ENCODE measurements at regions not wholly inside any gene's neighbourhood (a gene's known extent, or its start where the extent isn't known, plus 50 kb on each side); places are given as distances from the start of the nearest gene placed in this dataset.

DNA sequence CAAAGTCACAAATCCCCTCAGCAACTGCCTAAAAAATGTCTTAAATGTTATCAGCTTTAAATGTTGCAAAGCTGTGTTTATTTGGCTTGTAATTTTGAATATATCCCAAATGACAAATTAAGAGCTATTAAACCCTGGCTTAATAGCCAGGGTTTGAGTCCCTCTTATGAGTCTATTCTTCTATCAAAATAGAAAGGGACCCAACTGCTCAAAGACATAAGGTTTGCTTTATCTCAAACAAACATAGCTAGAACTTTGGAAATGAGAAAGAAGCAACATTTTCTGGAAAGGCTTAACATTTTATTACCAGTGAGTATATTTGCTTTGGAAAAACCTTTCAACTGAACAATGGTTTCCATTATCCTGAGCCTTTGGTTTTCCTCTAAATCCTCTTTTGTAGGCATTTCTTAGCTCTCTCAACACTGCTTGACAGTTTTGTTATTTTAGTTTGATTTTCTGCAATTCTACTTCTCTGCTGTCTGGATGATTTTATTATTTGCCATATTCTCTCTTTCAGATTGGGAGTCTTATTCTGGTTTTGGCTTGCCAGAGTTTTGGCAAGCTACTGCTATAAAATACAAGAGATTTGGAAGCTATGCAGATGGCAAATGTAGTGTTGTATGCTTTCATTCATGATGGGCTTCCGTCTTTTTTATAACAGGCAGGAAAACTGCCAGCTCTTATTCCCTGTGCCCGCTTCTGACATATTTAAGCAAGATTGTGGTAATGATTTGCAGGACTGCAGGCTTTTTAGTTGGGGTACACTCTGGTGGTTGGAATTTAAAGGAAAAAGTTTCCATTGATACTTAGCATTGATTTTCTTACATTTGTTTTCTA lies 734.9 kb downstream of the DTWD2 start:
- ChIA-PET CTCF (no interaction called here), POLR2A (no interaction called here)
- TF ChIP-seq ELF4 (IDR thresholded peaks at IDR 0.05) (no peak), SUZ12 (IDR thresholded peaks at IDR 0.05) (no peak), ARNT (IDR thresholded peaks at IDR 0.05) (no peak), BHLHE40 (IDR thresholded peaks at IDR 0.05; ENCODE audit: borderline replicate concordance) (no peak), CTBP1 (IDR thresholded peaks at IDR 0.05; ENCODE audit: borderline replicate concordance) (no peak), TARDBP (IDR thresholded peaks at IDR 0.05) (no peak), FOXM1 (IDR thresholded peaks at IDR 0.05; ENCODE audit: borderline replicate concordance) (no peak), FOXK2 (IDR thresholded peaks at IDR 0.05) (no peak), NFRKB (IDR thresholded peaks at IDR 0.05) (no peak), LEF1 (IDR thresholded peaks at IDR 0.05; ENCODE audit: borderline replicate concordance) (no peak), ZNF384 (IDR thresholded peaks at IDR 0.05) (no peak), HDGF (IDR thresholded peaks at IDR 0.05; ENCODE audit: borderline replicate concordance) (no peak), FOXA1 (IDR thresholded peaks at IDR 0.05) (no peak), SP1 (IDR thresholded peaks at IDR 0.05) (no peak), L3MBTL2 (conservative IDR thresholded peaks at IDR 0.05) (no peak)
- TF ChIP-seq, protein P1, sequence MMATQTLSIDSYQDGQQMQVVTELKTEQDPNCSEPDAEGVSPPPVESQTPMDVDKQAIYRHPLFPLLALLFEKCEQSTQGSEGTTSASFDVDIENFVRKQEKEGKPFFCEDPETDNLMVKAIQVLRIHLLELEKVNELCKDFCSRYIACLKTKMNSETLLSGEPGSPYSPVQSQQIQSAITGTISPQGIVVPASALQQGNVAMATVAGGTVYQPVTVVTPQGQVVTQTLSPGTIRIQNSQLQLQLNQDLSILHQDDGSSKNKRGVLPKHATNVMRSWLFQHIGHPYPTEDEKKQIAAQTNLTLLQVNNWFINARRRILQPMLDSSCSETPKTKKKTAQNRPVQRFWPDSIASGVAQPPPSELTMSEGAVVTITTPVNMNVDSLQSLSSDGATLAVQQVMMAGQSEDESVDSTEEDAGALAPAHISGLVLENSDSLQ (IDR thresholded peaks at IDR 0.05) = no peak
- no peak for DNase-seq (ENCODE audit: extremely low spot score)

DNA sequence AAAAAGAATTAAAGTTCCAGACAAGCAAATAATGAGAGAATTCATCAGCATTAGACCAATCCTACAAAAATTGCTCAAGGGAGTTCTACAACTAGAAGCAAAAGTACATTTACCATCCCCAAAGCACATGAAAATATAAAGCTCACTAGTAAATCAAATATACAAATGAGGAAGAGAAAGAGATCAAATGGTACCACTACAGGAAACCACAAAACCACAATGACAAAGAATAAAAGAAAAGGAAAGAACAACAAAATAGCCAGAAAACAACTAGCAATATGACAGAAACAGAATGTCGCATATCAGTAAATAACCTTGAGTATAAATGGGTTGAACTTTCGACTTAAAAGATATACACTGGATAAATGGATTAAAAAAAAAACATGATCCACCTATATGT lies 739.0 kb downstream of the DTWD2 start:
- POLR2A ChIA-PET = no interaction called here
- DNase-seq (ENCODE audit: extremely low spot score) = no peak
- TF ChIP-seq ARNT (IDR thresholded peaks at IDR 0.05) = no peak
- CTCF ChIA-PET = no interaction called here

DNA sequence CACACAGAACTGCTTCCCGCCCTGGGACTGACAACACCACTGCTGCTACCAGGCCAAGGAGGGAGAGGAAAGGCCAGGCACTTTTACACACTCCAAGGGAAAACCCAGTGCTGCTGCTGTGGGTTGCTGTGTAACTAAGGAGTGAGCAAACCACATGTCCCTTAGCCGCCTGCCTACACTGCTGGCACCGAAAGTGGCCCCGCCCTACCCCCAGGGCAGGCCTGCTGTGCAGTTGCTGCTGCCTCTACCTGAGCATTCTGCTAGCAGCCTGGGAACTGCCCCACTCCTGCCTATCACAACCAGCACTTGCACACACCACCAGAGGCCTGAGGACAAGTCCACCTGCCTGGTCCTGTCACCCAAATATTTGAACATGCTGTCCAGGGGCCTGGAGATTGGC lies 740.9 kb downstream of the DTWD2 start:
- POLR2A ChIA-PET = no interaction called here
- TF ChIP-seq SUZ12 (IDR thresholded peaks at IDR 0.05) (no peak), ZNF384 (IDR thresholded peaks at IDR 0.05) (no peak), FOXM1 (IDR thresholded peaks at IDR 0.05; ENCODE audit: borderline replicate concordance) (no peak)
- CTCF ChIA-PET = no interaction called here
- no peak for DNase-seq (ENCODE audit: extremely low spot score)

DNA sequence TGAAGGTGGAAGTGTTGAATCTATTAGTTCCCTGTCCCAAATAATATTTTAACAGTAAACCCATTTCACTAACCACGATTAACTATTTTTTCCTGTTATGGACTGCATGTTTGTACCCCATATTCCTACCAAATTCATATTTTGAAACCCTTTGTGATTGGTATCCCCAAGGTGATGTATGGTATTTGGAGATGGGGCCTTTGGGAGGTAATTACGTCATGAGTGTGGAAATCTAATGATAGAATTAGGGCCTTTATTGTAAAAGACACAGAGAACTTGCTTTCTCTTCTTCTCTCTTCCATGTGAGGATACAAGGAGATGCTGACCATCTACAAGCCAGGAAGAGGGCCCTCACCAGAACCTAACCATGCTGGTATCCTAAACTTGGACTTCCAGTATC lies 744.7 kb downstream of the DTWD2 start:
- ChIA-PET POLR2A (no interaction called here), CTCF (no interaction called here)
- no peak for DNase-seq (ENCODE audit: extremely low spot score)
- no peak for TF ChIP-seq FOXK2 (IDR thresholded peaks at IDR 0.05)
- no peak for TF ChIP-seq ELF4 (IDR thresholded peaks at IDR 0.05)
- TF ChIP-seq, protein P1 (IDR thresholded peaks at IDR 0.05) = no peak
- no peak for TF ChIP-seq CTBP1 (IDR thresholded peaks at IDR 0.05; ENCODE audit: borderline replicate concordance)
- no peak for TF ChIP-seq NFRKB (IDR thresholded peaks at IDR 0.05)
- no peak for TF ChIP-seq HDGF (IDR thresholded peaks at IDR 0.05; ENCODE audit: borderline replicate concordance)
- TF ChIP-seq ZNF384 (IDR thresholded peaks at IDR 0.05) = no peak
- TF ChIP-seq BHLHE40 (IDR thresholded peaks at IDR 0.05; ENCODE audit: borderline replicate concordance) = no peak
- TF ChIP-seq ARNT (IDR thresholded peaks at IDR 0.05) = no peak
- no peak for TF ChIP-seq SUZ12 (IDR thresholded peaks at IDR 0.05)
- TF ChIP-seq L3MBTL2 (conservative IDR thresholded peaks at IDR 0.05) = no peak
- no peak for TF ChIP-seq FOXM1 (IDR thresholded peaks at IDR 0.05; ENCODE audit: borderline replicate concordance)
- no peak for TF ChIP-seq FOXA1 (IDR thresholded peaks at IDR 0.05)
- no peak for TF ChIP-seq SP1 (IDR thresholded peaks at IDR 0.05)
- no peak for TF ChIP-seq LEF1 (IDR thresholded peaks at IDR 0.05; ENCODE audit: borderline replicate concordance)
- no peak for TF ChIP-seq TARDBP (IDR thresholded peaks at IDR 0.05)

DNA sequence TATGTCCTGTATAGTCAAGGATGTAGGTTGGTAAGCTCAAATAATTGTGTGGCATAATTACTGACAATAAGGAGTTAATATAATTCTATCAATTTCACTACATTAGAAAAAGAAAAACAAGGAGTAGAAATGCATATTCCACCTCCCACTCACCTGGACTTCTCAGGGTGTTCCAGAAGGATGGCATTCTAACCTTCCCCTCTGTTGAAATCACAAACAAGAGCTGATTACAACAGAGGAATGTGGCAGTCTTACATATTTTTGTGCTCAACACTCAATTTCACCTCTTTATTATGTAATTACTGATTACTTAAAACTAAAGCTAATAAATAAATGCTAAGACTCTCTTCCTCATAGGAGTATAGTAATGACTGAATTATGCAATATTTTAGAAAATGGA lies 745.3 kb downstream of the DTWD2 start:
- POLR2A ChIA-PET = no interaction called here
- no peak for TF ChIP-seq TARDBP (IDR thresholded peaks at IDR 0.05)
- no peak for TF ChIP-seq LEF1 (IDR thresholded peaks at IDR 0.05; ENCODE audit: borderline replicate concordance)
- TF ChIP-seq NFRKB (IDR thresholded peaks at IDR 0.05) = no peak
- TF ChIP-seq ARNT (IDR thresholded peaks at IDR 0.05) = no peak
- TF ChIP-seq HDGF (IDR thresholded peaks at IDR 0.05; ENCODE audit: borderline replicate concordance) = no peak
- TF ChIP-seq, protein P1 (IDR thresholded peaks at IDR 0.05) = no peak
- DNase-seq (ENCODE audit: extremely low spot score) = no peak
- CTCF ChIA-PET = no interaction called here

DNA sequence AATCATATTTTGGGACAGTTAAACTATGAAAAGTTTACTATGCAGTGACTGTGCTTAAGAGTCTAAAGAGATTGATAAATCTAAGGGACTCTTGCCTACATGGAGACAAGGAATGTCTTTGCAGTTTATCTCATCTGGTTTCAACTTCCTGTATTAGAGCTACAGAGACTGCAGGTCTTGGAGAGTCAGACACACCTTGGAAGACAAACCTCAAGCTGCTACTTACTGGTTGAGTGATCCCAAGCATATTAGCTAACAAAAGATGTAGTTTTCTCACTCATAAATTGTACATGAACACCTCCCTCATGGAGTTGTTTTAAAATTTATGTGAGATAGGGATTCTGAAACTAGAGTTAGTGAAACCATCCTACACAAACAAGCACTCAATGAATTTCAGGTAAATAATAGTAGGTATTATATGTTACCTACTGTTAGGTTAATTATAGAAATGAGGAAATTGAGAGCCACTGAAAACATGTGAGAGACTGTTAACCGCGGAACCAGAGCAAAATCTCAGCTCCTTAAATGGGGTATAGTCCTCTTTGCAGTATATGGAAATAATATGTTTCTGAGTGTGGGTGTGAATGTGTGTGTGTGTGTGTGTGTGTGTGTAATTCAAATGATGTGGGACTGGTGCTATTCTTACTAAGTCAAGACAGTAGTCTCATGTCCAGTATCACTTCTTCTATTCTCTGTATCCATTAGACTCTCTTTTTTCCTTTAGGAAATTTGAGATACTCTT lies 752.1 kb downstream of the DTWD2 start:
- ChIA-PET CTCF (no interaction called here), POLR2A (no interaction called here)
- no peak for DNase-seq (ENCODE audit: extremely low spot score)
- TF ChIP-seq HDGF (IDR thresholded peaks at IDR 0.05; ENCODE audit: borderline replicate concordance) (no peak), TARDBP (IDR thresholded peaks at IDR 0.05) (no peak), NFRKB (IDR thresholded peaks at IDR 0.05) (no peak), FOXK2 (IDR thresholded peaks at IDR 0.05) (no peak), ZNF384 (IDR thresholded peaks at IDR 0.05) (no peak), FOXM1 (IDR thresholded peaks at IDR 0.05; ENCODE audit: borderline replicate concordance) (no peak), LEF1 (IDR thresholded peaks at IDR 0.05; ENCODE audit: borderline replicate concordance) (no peak), SP1 (IDR thresholded peaks at IDR 0.05) (no peak)
- TF ChIP-seq, protein P1 (IDR thresholded peaks at IDR 0.05) = no peak

Measured in HEK293T (cell line).